SK-N-MC (cell line): ENCODE measurements at regions not wholly inside any gene's neighbourhood (a gene's known extent, or its start where the extent isn't known, plus 50 kb on each side); places are given as distances from the start of the nearest gene placed in this dataset.

ENCODE experiments used
- DNase-seq: peaks from one replicate; pipeline ENCODE4 v3.0.0-alpha.2; 2011; ENCODE audit warnings: low read depth, low spot score
- H3K27ac ChIP-seq: fragments of 200-600 bp; sonication (generic); 2 replicates; pipeline ENCODE4 v1.5.1; 2016; ENCODE audit warnings: mixed run types
- H3K36me3 ChIP-seq: fragments of 200-600 bp; sonication (generic); 2 replicates; pipeline ENCODE4 v1.6.1; 2017; ENCODE audit warnings: antibody characterized with exemption, low read length, mixed read lengths; ENCODE audit not compliant: insufficient read depth
- H3K4me3 ChIP-seq: fragments of 200-600 bp; sonication (generic); 2 replicates; pipeline ENCODE4 v1.5.1; 2016
- H3K9ac ChIP-seq: fragments of 200-600 bp; sonication (generic); 2 replicates; pipeline ENCODE4 v1.8.0; 2017; ENCODE audit warnings: mixed run types, mixed read lengths; ENCODE audit not compliant: insufficient read length
- H3K9me3 ChIP-seq: fragments of 200-600 bp; sonication (generic); 2 replicates; pipeline ENCODE4 v1.6.1; 2017; ENCODE audit warnings: low read depth, mild to moderate bottlenecking, antibody characterized with exemption, low read length, moderate library complexity, mixed read lengths
- EZH2 ChIP-seq: fragments of 200-600 bp; sonication (generic); IDR thresholded peaks from one replicate; pipeline ENCODE4 v1.6.1; 2017; ENCODE audit warnings: antibody characterized with exemption
- FOXP2 ChIP-seq: optimal IDR thresholded peaks from 2 replicates; pipeline ENCODE3; 2011; ENCODE audit warnings: mild to moderate bottlenecking, moderate library complexity; ENCODE audit not compliant: insufficient read depth; ENCODE audit errors: extremely low read length, control extremely low read depth
- POLR2AphosphoS5 ChIP-seq: IDR thresholded peaks from 2 replicates; pipeline ENCODE4 v1.6.1; 2012; ENCODE audit warnings: mild to moderate bottlenecking, low read depth, low read length, borderline replicate concordance

DNA sequence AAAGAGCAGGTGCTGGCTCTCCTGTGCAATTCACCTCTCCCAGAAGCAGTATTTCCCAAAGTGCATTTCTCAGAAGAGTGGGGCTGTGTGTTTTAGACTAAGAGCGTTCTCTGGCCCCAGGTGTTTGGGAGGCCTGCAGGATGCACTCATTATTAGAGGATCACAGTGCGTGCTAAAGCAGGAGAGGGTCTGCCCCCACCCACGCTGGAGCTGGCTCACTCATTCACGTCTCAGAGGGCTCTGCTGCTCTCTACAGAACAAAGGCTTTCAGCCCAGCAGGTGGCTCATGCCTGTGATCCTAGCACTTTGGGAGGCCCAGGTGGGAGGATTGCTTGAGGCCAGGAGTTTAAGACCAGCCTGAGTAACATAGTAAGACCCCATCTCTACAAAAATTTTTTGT is 756.7 kb downstream of the UQCRFS1 start:
- no peak for TF ChIP-seq EZH2
- no peak for TF ChIP-seq POLR2AphosphoS5
- TF ChIP-seq FOXP2: no peak
- Histone ChIP-seq H3K36me3 (no peaks in the 10 kb centered on the region), H3K9me3 (no peaks in the 10 kb centered on the region), H3K27ac (no peak overlapping the region), H3K9ac (no peak overlapping the region), H3K4me3 (no peak overlapping the region)
- no peak for DNase-seq

DNA sequence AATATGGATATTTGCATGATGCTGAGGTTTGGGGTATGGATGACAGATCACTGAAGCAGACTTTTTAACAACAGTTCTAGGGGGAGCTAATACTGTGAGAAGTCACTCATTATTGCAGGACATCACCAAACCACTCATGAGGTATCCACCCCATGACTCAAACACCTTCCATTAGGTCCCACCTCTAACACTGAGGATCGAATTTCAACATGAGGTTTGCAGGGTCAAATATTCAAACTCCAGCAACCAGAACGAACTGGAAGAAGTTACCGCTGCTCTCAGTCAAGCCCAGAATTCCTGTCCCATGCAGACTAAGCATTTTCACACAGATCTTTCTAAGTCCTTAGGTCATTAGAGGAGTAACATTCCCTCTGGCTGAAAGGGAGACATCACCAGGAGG is 758.9 kb downstream of the UQCRFS1 start:
- Histone ChIP-seq H3K4me3 (no peak overlapping the region), H3K9me3 (no peaks in the 10 kb centered on the region), H3K36me3 (no peaks in the 10 kb centered on the region), H3K9ac (no peak overlapping the region), H3K27ac (no peak overlapping the region)
- DNase-seq: no peak
- TF ChIP-seq POLR2AphosphoS5 (no peak), FOXP2 (no peak), EZH2 (no peak)

DNA sequence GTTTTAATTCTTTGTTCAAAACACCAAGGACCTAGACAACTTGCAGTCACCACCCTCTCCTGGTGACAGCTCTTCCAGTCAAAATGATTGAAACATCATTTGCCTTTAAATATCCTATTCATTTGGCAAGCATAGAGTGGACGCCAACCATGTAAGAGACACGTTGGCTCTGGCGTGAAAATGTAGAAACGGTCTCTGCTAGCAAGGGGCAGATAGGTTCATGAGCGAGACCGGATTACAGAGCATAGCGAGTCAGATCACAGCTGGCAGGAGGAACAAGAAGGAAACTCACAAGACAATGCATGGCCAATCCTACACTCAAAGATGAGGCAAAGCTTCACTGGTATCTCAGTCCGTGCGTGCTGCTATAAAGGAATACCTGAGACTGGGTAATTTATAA is 759.5 kb downstream of the UQCRFS1 start:
- no peaks in the 10 kb centered on the region for H3K9me3 ChIP-seq
- no peak overlapping the region for H3K27ac ChIP-seq
- DNase-seq: no peak
- H3K4me3 ChIP-seq: no peak overlapping the region
- H3K9ac ChIP-seq: no peak overlapping the region
- no peaks in the 10 kb centered on the region for H3K36me3 ChIP-seq
- TF ChIP-seq FOXP2 (no peak), POLR2AphosphoS5 (no peak), EZH2 (no peak)

GRCh38 chr19:28449803-28450202 is 763.1 kb downstream of the UQCRFS1 start:
- TF ChIP-seq EZH2: no peak
- TF ChIP-seq FOXP2: no peak
- TF ChIP-seq POLR2AphosphoS5: no peak
- Histone ChIP-seq H3K9ac (no peak overlapping the region), H3K36me3 (no peaks in the 10 kb centered on the region), H3K9me3 (no peaks in the 10 kb centered on the region), H3K4me3 (no peak overlapping the region), H3K27ac (no peak overlapping the region)
- no peak for DNase-seq

- DNase-seq: no peak
- H3K36me3 ChIP-seq: no peaks in the 10 kb centered on the region
- H3K9me3 ChIP-seq: no peaks in the 10 kb centered on the region
- TF ChIP-seq EZH2 (no peak), POLR2AphosphoS5 (no peak), FOXP2 (no peak)
- H3K9ac ChIP-seq: no peak overlapping the region
- no peak overlapping the region for H3K27ac ChIP-seq
- H3K4me3 ChIP-seq: no peak overlapping the region
Measured at GRCh38 chr19:28446511-28446910, 766.4 kb downstream of the UQCRFS1 start.

GRCh38 chr19:28445826-28446225 is 767.1 kb downstream of the UQCRFS1 start:
- H3K27ac ChIP-seq: no peak overlapping the region
- H3K9me3 ChIP-seq: no peaks in the 10 kb centered on the region
- DNase-seq: no peak
- H3K4me3 ChIP-seq: no peak overlapping the region
- H3K36me3 ChIP-seq: no peaks in the 10 kb centered on the region
- no peak for TF ChIP-seq POLR2AphosphoS5
- no peak for TF ChIP-seq FOXP2
- no peak for TF ChIP-seq EZH2
- H3K9ac ChIP-seq: no peak overlapping the region

DNA sequence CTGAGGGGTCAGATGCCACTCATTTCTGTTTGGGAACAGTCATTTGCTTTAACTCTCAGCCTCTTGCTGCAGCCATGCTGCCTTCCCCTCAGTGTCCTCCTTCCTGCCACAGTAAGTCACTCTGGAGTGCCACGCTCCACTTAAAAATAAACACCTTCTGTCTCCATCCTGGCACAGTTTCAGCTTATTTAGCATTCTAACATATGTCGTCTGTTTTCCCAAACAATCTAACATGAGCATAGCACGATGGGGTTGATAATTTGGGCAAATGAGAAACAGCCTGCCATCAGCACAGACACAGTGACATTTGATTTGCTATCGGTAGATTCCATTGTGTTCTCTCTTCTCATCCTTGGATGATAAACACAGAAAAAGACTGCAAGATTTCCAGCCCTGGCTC is 768.6 kb downstream of the UQCRFS1 start:
- no peaks in the 10 kb centered on the region for H3K36me3 ChIP-seq
- H3K27ac ChIP-seq: no peak overlapping the region
- no peak for TF ChIP-seq EZH2
- TF ChIP-seq FOXP2: no peak
- no peak for TF ChIP-seq POLR2AphosphoS5
- no peak for DNase-seq
- no peaks in the 10 kb centered on the region for H3K9me3 ChIP-seq
- H3K9ac ChIP-seq: no peak overlapping the region
- H3K4me3 ChIP-seq: no peak overlapping the region

GRCh38 chr19:28443361-28443760 is 769.6 kb downstream of the UQCRFS1 start:
- H3K36me3 ChIP-seq: no peaks in the 10 kb centered on the region
- H3K4me3 ChIP-seq: no peak overlapping the region
- H3K27ac ChIP-seq: no peak overlapping the region
- no peaks in the 10 kb centered on the region for H3K9me3 ChIP-seq
- H3K9ac ChIP-seq: no peak overlapping the region
- no peak for DNase-seq
- TF ChIP-seq EZH2 (no peak), FOXP2 (no peak), POLR2AphosphoS5 (no peak)
